Pancreas (tissue), 10 donors: ENCODE measurements at regions not wholly inside any gene's neighbourhood (a gene's known extent, or its start where the extent isn't known, plus 50 kb on each side); places are given as distances from the start of the nearest gene placed in this dataset.

Experiments
- ATAC-seq, 4 donors: fragments of 200-7000 bp; cut with Tn5 transposase; one replicate each; pipeline versions ENCODE4 v1.8.0 to v1.9.1; 2020; ENCODE audit warnings: mild to moderate bottlenecking in 4 of 4, moderate library complexity in 4 of 4
- DNase-seq, 6 donors: peaks; one replicate each; pipeline ENCODE4 v3.0.0-alpha.2; 2020
- FAIRE-seq: peaks from 2 replicates; lab custom pipeline; 2012; peaks lifted over from hg19 to GRCh38; lab: Jason Lieb, UNC
- H3K27ac ChIP-seq, 4 donors: fragments of 200-600 bp; sonication (generic); 1 replicate in 3 of 4; 2 replicates in 1 of 4; pipeline versions ENCODE4 v1.5.0 to v1.8.0; 2020
- H3K27me3 ChIP-seq, 4 donors: fragments of 200-600 bp; one replicate each; pipeline ENCODE4 v1.8.0; 2021
- H3K36me3 ChIP-seq, 3 donors: fragments of 200-600 bp; sonication (generic) in 1 of 3; one replicate each; pipeline versions ENCODE4 v1.5.0 to v1.8.0; 2020 to 2021
- H3K4me1 ChIP-seq, 3 donors: fragments of 200-600 bp; one replicate each; pipeline ENCODE4 v1.8.0; 2021
- H3K4me3 ChIP-seq, 4 donors: fragments of 200-600 bp; sonication (generic) in 2 of 4; one replicate each; pipeline versions ENCODE4 v1.5.0 to v1.8.0; 2020 to 2021
- H3K9me3 ChIP-seq, 4 donors: fragments of 200-600 bp; one replicate each; pipeline ENCODE4 v1.8.0; 2021
- CTCF ChIP-seq, 4 donors: fragments of 200-600 bp; sonication (generic) in 3 of 4; IDR thresholded peaks; one replicate each; pipeline versions ENCODE4 v1.5.0 to v1.8.0; 2021; ENCODE audit warnings: antibody characterized with exemption in 4 of 4
- WGBS, 2 donors: extraction: QIAGEN DNeasy Blood & Tissue Kit; methylation state at CpG; one replicate each; pipeline ENCODE4 v1.1.7; 2013; 5-methylcytosine and 5-hydroxymethylcytosine counted together
- intact Hi-C, 3 donors: fragments of 100-400 bp; cut with DNase I; formaldehyde crosslinking; loops; one replicate each; pipeline versions ENCODE4 v1.11.1 to v1.14.2; 2022
- donor health status: healthy with polysubstance abuse.
- donor health status: DM: no; HTN: no; CAD: no; lungs with moderate emphysema.
- donor health status: DM: no; HTN: no; CAD: no.
- donor health status: control.
- donor health status: control.
- donor health status: Bipolar disorder and iron deficiency.
- donor health status: DM: yes; HTN: yes; CAD: no.
- donor health status: DM: no; HTN: no; CAD: no.
- donor health status: DM: no; HTN: no; CAD: no.
- donor health status: DM: yes; HTN: yes; CAD: no.

DNA sequence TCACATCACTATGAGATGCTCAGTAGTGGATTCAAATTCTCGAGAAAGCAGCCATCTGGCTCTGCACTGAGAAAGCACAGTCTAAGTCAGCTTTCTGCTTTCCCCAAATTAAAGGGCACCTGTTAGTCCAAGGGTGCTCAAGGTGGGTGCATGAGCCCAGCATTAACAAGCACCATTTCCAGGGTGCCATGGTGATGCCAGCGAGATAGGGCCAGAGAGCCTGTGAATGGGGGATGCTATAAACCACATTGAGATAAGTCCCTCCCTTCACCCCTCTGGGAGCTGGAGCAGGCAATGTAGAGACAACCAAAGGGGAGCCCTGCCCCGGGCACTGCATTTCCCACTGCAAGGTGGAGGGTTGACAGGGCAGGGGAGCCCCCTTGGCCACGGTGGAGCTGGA is 568.2 kb downstream of the AJAP1 start:
- FAIRE-seq (no peak), DNase-seq (no peak), ATAC-seq (no peak)
- H3K4me3 ChIP-seq = no peak overlapping the region
- no peaks in the 10 kb centered on the region for H3K27me3 ChIP-seq
- no peak for TF ChIP-seq CTCF (IDR thresholded peaks at IDR 0.05)
- no peaks in the 10 kb centered on the region for H3K36me3 ChIP-seq
- intact Hi-C loops = no loop called here
- H3K4me1 ChIP-seq = no peaks in the 10 kb centered on the region
- H3K27ac ChIP-seq = no peak overlapping the region
- 57 to 70% methylated on average over 4 of the region's 4 CpGs for WGBS, 2 donors
- H3K9me3 ChIP-seq = no peaks in the 10 kb centered on the region

DNA sequence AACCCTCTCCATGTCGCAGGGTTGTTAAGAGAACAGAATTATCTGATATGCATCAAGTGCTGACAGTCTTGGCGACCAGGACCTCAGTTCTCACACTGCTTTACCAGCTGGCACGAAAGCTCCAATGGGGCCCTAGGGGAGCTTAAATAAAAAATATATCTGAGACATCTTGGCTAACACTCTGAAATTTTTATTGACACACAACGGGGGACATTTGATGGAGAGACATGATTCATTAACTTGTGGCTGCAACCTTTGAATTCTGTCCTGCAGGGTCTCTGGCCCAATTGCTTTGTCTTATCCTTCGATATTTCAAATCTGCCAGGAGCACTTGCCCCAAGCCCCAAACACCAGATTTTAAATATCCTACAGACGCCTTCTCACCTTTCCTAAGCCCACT is 567.0 kb downstream of the AJAP1 start:
- DNase-seq (no peak), ATAC-seq (no peak), FAIRE-seq (no peak)
- WGBS, 2 donors = 53 to 70% methylated on average over 6 of the region's 6 CpGs
- TF ChIP-seq CTCF (IDR thresholded peaks at IDR 0.05) = no peak
- H3K27me3 ChIP-seq = no peaks in the 10 kb centered on the region
- H3K36me3 ChIP-seq = no peaks in the 10 kb centered on the region
- H3K27ac ChIP-seq = no peak overlapping the region
- no peaks in the 10 kb centered on the region for H3K9me3 ChIP-seq
- intact Hi-C loops = no loop called here
- no peak overlapping the region for H3K4me3 ChIP-seq
- no peaks in the 10 kb centered on the region for H3K4me1 ChIP-seq

DNA sequence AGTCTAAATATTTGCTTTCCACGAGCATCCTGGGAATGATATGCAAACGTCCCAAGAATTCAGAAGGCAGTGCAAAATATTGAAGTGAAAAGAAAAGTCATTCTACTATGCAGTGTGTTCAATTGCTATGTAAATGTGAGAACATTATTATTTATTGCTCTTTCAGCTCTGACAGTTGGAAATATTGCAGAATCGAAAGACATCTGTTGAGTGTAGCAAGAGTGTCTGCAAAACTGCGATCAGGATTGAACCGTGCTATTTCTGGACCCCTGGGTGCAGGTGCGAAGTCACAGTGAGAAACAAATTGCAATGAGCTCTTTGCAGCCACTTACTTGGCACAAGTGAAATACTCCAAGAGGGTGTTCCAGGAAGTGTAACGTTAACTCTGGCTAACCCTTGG is 566.4 kb downstream of the AJAP1 start:
- intact Hi-C loops = no loop called here
- H3K27me3 ChIP-seq = no peaks in the 10 kb centered on the region
- H3K4me3 ChIP-seq = no peak overlapping the region
- ATAC-seq (no peak), FAIRE-seq (no peak), DNase-seq (no peak)
- H3K36me3 ChIP-seq = no peaks in the 10 kb centered on the region
- 36 to 38% methylated on average over 7 of the region's 7 CpGs for WGBS, 2 donors
- TF ChIP-seq CTCF (IDR thresholded peaks at IDR 0.05) = no peak
- no peaks in the 10 kb centered on the region for H3K9me3 ChIP-seq
- H3K27ac ChIP-seq = no peak overlapping the region
- no peaks in the 10 kb centered on the region for H3K4me1 ChIP-seq

DNA sequence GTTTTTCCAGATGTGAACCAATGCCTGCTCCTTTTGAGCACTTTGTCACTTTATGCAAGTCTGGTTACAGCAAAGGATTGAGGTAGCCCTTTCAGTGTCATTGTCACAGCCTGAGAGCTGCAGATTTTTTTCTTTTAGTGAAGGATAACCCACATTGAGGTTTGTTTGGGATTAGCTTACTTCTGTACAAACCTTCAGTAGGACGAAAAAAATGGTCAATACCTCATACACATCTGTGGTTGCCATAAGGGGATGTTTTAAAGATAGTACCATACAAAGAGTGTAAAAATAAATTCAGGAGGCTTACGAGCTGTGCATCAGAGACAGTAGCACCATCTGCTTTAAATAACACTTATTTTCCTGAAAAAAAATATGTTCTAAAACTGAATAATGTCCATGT is 566.0 kb downstream of the AJAP1 start:
- no peak for FAIRE-seq
- 31 to 48% methylated on average over 2 of the region's 2 CpGs for WGBS, 2 donors
- H3K36me3 ChIP-seq = no peaks in the 10 kb centered on the region
- H3K4me1 ChIP-seq = no peaks in the 10 kb centered on the region
- H3K27me3 ChIP-seq = no peaks in the 10 kb centered on the region
- H3K27ac ChIP-seq = no peak overlapping the region
- ATAC-seq = no peak
- intact Hi-C loops = no loop called here
- no peak overlapping the region for H3K4me3 ChIP-seq
- no peak for TF ChIP-seq CTCF (IDR thresholded peaks at IDR 0.05)
- DNase-seq = no peak
- H3K9me3 ChIP-seq = no peaks in the 10 kb centered on the region

GRCh38 chr1:5200006-5200405 is 545.6 kb downstream of the AJAP1 start:
- WGBS, 2 donors = 44 to 49% methylated on average over 3 of the region's 3 CpGs
- Histone ChIP-seq H3K36me3 (no peaks in the 10 kb centered on the region), H3K27me3 (no peaks in the 10 kb centered on the region), H3K27ac (no peak overlapping the region), H3K9me3 (no peaks in the 10 kb centered on the region), H3K4me1 (no peaks in the 10 kb centered on the region), H3K4me3 (no peak overlapping the region)
- no peak for TF ChIP-seq CTCF (IDR thresholded peaks at IDR 0.05)
- DNase-seq (no peak), ATAC-seq (no peak), FAIRE-seq (no peak)
- intact Hi-C loops = no loop called here
